LoVo (cell line): ENCODE measurements at regions not wholly inside any gene's neighbourhood (a gene's known extent, or its start where the extent isn't known, plus 50 kb on each side); places are given as distances from the start of the nearest gene placed in this dataset.
"Not testable (repeated sequence)": the region's sequence is repeated elsewhere in the genome, so short reads cannot be mapped to it uniquely, and the experiment has no call there.

Experiments
- DNase-seq: peaks from one replicate; pipeline ENCODE4 v3.0.0-alpha.2; 2016; ENCODE audit warnings: low spot score

DNA sequence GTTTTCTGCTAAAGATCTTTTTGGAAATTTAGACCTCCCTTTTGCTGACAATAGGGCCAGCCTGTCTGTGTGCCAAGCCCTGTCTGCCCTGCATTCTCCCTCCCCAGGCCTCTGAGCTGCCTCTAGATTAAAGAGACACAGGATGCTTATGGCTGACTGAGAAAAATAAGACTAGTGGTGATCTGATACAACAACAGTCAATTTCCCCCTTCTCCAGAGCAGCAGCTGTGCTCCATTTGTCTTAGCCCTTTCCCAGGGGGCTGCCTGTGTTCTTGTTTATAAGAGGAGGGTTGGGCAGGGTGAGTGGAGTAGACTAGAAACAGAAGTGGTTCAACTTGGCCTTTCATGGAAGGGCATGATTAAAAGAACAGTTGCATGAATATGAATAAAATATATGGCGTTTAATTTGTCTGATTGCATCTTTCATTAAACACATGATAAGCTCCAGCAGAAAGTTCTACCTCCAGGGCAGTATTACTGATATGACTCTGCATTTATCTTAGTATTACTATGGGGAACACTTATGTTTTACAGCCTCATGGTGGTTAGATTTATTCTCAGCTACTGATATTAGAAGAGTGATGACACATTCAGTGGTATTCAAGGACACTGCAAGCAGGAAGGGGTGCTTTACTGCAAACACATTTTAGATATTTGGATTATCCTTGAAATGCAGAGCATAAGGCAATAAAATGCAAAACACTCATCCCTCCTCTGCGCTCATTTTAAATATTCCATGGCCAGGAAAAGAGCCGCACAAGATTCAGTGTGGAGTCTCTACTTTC is 150.2 kb upstream of the CLEC14A start:
- no peak for DNase-seq

DNA sequence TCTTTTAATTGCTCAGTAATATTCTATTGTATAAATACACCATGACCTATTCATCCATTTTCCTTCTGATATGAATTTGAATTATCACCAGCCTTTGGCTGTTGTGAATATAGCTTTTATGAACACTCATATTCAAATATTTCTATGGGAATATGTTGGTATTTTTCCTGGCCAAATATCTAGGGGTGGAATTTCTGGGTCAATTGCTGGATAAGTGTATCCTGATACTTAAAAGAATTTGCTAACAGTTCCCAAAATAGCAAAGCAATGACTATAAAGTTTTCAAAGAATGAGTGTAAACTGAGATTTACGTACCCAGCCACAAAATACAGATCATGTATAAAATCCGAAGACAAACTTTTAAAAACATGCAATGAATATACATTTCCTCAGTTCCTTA is 148.7 kb upstream of the CLEC14A start:
- no peak for DNase-seq

DNA sequence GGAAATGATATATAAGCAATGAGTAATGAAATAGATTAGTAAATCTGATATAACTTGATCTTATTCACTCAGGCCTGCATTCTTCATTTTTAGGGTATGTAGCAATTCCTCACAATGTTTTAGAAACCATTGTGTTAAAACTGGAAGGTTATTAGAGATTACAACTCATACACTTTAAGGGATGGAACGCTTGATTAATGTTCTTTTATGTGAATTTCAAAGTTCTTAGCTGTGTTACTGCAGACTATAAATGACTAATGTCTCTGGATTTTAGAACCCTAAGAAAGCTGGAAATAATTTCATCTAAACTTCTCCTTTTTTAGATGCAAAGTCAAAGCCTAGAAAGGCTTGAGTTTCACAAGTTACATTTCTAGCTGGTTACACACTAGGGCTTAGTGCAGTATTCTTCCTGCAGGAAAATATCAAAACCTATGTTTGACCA is 148.2 kb upstream of the CLEC14A start:
- DNase-seq, result no peak

DNA sequence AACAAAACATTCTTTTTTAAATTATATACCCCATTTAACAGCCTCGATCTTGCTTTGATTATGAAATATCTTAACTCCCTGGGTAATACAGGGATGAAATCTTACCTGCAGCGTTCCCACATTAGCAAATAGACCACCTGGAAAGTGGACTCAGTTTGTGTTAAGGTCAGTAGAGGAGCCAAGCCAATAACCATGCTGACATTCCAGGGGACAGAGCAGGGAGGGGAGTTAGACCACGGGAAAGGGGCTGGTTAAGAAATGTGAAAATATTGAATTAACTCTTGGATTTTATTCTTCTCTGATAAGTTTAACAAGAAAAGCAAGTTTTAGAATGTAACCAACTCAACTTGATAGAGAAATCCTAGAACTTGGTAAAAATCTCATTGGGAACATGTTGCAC is 144.9 kb upstream of the CLEC14A start:
- no peak for DNase-seq

DNA sequence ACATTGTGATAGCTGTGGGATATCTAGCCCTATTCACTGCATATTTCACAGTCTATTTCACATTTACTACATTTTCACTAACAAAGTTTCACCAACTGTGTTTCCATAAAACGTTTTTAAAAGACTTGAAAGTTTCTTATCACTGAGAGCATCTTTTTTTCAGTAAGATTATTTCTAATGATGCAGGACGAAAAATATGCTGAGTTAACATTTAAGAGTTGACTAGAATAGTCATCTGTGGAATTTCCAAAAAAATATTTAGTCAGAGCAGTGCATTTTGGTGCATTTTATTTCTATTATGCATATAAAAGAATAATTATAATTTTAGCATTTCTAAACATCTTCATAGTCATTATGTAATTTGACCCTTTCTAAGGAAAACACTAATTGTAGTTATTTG is 143.8 kb upstream of the CLEC14A start:
- no peak for DNase-seq

DNA sequence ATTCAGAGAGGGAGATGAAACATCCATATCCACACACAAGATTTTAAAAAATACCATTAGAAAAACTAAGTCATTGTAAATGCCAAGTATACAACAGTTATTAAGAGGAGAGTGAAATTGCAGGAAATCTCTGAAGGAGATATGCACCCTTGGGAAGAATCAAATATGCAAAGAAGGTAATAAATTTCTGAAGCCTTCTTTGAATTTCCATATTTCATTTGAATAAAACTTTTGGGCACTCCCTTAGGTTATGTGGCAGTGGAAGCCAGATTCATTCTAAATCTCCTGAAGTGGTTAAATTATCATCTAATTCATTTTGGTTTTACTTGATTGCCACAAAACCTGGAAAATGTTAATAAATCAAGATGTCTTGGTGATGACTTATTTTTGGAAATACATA is 138.9 kb upstream of the CLEC14A start:
- DNase-seq, result no peak

DNA sequence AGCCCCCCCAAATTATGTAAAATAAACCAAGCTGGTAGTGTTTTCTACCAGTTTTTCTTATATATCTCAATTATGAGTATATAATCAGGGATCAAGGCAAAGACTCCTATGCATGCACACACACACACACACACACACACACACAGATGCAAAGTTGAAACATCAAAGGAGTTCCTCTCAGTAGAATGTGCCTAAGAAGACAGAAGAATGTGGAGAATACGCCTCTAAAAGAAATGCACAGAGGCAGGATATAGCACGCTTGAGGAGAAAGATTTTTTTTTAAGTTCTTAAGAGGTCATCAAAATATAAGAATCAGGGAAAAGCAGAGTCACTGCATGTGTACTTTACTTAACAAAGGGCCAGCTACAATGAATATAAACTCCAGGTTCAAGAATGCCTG is 138.2 kb upstream of the CLEC14A start:
- no peak for DNase-seq

DNA sequence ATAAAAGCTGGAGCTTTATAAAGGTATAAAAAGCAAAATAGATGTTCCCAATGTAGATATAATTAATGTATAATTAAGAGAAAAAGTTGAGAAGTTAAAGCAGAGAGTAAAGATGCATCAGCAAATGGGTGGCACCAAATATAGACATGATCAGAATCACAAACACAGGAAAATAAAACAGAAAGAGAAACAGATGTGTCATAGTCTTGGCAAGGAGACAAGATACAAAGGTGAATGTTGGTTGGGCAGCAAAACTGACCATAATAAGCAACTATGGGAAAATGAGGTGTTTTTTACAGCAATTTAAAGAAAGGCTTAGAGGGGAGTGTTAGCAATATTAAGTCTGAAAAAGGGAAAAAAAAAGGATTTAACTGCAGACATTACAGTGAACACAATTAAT is 135.4 kb upstream of the CLEC14A start:
- DNase-seq, result no peak

DNA sequence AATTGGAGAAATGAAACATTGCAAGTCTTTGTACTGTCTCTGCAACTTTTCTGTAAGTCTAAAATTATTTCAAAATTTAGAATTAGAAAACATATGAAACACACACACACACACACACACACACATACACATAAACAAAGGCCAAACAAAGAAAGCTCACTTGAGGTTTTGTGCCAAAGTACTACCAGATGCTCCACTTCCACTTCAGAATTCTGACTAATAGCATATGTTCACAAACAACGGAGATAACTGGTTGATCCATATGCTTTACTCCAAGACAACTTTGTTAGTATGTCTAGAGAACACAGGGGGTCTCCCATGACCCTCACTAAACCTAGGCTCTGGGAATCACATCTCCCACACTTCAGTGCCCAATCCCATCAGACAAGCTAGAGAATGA is 133.8 kb upstream of the CLEC14A start:
- no peak for DNase-seq

DNA sequence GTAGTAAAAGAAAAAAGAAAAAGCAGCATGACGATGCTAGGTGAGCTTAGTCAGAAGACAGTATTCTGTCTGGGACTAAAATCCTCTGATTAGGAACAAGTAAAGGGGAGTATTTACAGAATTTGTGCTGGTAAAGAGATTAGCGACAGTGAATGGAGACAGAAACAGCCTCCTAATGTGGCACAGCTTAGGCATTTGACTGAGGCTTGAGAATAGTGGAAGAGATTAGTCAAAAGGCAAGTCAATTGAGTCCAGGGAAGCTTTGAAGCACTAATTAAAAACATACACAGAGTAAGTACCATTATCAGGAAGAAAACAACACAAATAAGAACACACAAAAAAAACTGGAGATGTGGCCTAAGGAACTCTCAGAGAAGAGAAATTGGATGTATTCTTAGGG is 131.9 kb upstream of the CLEC14A start:
- no peak for DNase-seq

DNA sequence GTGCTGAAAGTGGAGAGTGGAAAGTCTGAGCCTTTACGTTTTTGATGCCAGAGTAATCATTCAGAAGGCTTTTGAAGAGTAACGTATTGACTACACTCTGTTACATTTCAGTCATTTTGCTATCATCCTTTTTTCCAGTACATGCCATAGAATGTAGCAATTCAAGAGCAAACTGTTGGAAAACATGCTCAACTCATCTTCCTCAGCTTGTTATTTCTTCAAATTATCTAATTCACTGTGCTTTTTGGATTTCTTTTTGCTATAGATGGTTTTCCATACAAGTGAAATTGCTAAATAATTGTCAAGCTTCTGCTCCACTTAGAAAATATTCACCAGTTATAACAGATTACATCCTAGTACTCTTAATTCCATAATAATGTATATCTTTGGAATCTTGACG is 129.9 kb upstream of the CLEC14A start:
- DNase-seq, result no peak

DNA sequence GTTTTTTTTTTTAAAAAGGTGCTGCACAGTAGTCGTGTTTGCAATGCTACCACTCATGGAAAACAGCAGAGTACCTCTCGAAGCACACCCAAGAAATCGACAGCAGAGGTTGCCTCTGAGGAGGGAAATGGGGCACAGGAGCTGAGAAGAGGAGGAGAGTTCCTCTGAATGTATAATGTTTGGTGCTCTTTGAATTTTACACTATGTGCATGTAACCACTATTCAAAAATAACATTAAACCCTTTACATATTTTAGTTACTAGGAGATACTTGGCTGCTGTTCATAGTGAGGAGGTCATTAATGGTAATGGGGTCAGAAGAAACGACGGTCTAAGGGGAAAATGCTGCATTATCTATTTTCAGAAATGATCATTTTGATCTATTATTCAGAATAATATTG is 129.4 kb upstream of the CLEC14A start:
- no peak for DNase-seq

DNA sequence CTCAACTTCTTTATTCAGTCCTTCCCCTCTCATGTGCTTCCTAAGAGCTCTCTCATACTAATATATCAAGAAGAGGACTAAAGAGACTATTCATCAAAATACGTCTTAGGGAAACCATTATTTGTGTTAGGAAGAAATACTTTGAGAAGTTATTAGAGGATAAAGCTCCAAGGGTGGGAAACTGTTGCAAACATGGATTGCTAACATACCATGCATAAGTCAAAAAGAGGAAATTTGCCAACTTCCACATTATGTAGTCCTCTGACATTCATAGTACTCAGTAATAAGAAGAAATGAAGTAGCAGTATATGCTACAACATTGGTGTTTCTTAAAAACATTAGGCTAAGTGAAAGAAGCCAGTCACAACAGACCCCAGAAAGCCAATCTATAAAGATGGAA is 128.8 kb upstream of the CLEC14A start:
- DNase-seq, result no peak

DNA sequence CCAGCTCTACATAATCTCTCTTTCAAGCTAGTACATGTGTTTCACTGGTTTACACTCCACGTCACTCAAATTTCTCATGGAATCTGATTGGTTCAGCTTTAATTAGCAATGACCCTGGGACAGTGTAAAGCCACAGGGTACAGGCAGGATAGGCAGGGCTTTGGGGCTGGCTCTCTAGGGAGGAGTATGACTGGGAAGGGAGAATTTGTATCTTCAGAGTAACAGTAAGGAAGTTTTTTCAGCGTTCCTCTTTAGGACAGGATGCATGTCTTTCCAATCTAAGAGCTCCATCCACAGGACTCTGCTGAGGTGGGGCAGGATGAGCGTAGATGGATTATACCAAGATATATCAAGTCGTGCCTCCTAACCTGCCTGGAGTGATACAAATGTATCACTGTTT is 112.0 kb upstream of the CLEC14A start:
- DNase-seq, result no peak

DNA sequence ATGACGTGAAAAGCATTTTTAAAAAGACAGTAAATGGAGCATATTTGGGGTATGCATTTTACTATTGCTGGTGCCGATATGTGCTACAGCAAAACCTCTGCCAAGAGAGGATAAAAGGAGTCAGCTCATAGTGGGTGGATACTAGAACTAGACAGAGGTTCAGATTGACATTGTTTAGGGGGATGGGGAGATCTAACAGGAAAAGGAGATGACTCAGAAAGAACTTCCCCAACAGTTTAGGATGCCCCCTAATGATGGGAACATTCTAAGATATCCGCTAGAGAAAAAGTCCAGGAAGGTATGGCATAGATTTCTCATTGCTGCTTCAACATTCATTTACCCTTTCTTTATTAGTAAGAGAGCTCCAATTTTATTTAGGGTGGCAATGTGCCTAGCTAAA is 110.5 kb upstream of the CLEC14A start:
- no peak for DNase-seq

DNA sequence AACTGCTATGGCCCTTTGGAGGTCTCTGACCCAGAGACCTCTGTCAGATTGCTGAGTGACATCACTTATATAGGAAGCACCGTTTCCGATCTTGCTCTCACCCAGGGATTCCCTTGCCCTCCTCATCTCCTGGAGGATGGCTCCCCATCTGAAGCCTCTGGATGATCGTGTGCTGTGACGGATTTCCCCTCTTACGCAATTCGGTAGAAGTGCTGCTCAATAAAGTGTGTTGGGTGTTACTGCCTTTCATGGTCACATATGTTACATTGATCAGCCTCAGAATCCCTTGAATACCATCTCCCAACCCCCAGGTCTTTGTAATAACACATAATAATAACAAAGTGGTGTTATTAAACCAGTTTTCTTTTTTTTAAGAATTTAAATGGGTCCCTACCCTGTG is 107.3 kb upstream of the CLEC14A start:
- no peak for DNase-seq

DNA sequence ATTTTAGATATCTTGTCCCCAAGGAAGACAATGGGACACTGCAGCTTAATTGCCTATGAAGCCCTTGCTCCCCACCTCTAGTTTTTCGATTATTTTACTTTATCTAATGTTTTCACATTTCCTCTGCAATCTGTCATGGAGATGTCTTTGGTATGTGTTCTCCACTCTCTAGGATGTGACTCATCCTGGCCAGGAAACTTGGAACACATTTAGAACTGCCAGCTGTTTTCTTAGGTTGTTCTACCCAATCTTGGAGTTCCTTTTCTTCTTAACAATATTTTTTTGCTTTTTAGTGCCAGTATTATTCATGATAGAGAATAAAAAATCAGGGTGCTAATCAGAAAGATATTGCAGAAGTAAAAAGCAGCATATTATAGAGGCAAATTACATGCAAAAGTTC is 101.7 kb upstream of the CLEC14A start:
- no peak for DNase-seq

DNA sequence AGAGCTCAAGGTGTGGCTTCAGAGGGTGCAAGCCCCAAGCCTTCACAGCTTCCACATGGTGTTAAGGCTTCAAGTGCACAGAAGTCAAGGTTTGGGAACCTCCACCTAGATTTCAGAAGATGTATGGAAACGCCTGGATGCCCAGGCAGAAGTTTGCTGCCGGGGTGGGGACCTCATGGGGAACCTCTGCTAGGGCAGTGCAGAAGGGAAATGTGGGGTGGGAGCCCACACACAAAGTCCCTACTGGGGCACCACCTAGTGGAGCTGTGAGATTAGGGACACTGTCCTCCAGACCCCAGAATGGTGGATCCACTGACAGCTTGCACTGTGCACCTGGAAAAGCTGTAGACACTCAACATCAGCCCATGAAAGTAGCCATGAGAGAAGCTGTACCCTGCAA is 99.6 kb upstream of the CLEC14A start:
- DNase-seq, result not testable (repeated sequence)

DNA sequence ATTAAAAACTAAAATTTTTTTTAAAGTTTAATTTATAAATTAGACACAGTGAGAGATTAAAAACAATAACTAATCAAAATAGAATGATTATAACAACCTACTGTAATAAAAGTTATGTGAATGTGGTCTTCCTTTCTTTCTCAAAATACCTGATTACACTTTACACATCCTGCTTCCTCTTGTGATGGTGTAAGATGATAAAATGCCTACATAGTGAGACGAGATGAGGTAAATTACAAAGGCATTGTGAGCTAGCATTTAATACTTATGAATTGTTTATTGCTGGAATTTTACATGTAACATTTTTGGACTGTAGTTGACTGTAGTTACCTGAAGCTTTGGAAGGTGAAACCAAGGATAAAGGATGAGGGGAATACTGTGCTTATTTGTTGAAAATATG is 94.2 kb upstream of the CLEC14A start:
- DNase-seq, result no peak

DNA sequence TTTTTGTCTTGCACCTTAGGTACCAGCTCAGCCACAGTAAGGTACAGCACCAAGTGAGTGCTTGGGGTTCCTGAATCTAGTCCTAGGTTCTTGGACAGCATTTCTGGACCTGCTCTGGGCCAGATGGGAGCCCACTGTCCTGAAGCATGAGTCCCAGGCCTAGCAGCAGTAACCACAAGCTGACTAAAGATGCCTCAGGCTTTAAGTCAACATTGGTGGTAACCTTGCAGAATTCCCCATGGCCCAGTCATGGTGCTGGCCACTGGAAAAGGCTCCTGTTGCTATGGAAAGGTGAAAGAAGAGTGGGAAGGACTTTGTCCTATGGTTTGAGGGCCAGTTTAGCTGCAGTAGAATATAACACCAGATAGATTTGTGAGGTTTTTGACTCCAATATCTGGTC is 86.9 kb upstream of the CLEC14A start:
- DNase-seq, result no peak

DNA sequence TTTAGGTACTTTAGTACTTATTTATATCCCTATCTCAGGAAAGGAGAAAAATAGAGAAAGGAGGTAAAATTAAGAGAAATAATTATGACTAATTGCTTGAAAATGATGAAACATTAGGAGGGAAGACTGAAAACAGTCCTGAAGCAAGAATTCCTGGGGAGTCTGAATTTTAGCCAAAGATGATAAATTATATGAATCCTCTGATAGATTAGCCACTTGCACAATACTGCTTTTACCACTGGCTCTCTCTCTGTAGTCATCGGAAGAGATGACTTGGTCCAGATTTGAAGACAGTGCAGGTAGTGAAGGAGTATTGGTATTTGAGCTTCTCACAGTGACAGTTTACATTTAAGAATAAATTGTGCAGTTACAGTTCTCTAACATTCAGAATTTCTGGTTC is 83.8 kb upstream of the CLEC14A start:
- no peak for DNase-seq

DNA sequence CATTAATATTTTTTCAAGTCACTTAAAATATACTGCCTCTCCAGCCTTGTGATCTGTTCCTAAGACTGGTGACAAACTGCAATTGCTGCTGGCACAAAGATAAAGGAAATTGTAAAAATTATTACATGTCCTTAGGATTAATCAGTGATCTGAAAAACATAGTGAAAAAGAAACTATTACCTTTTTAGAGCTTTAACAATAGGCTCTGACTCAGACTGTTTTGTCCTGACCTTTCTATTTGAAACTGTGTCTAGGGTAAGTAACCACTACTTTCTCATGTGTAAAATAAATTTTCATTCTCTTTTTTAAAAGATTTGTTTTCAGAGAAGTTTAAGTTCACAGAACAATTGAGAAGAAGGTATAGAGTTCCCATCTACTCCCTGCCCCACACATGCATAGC is 80.4 kb upstream of the CLEC14A start:
- no peak for DNase-seq

DNA sequence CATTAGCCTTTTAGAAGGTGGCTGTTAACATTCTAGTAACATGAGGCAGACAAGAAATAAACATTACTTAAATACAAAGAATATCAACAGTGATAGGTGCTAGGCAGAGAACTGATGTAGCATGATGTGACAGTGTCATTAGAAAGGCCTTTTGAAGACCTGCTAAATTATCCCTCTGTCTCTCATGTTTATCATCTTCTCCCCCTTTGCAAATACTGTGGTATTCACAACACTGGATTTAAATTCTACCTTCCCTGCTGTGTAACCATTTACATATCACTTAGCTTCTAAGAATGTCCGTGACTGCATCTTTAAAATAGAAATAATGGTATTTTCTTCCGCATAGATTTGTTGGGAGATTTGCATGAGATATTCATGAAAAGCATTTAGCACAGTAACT is 74.4 kb upstream of the CLEC14A start:
- no peak for DNase-seq

DNA sequence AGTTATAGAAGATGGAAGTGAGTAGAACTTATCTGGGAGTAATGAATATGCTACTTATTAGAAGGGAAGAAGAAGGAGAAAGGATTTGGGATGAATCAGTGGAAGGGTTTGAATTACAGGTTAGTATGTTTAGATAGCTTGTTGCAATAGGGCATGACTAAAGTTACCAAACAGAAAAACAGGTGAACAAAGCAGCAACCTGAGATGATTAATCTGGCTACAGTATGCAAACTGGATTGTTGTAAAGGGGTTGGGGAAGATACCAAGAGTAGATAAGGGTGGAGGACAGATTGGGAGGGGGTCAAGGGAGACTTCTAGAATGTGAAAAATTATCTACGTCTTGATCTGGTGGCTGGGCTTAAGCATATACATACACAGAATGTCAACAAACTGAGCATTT is 73.4 kb upstream of the CLEC14A start:
- DNase-seq, result no peak

DNA sequence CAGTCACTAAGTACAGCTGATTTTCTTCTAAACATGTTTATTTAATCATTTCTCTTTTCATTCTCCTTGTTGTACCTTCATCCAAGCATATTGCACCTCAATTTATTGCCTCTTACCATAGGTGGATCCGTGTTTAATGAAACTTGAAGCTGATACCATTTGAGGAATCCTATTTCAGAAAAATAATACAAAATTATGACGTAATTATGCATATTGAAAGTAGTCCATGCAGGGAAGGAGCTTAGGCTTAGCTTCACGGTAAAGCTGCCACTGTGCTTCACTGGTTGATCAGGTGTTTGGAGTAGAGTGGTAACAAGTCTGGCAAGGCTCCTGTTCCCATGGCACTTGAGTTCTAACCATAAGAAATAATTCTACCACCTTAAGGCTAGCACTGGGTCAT is 61.0 kb upstream of the CLEC14A start:
- DNase-seq, result no peak
